ENCODE measurements at regions not wholly inside any gene's neighbourhood (a gene's known extent, or its start where the extent isn't known, plus 50 kb on each side); places are given as distances from the start of the nearest gene placed in this dataset.

GRCh38 chr15:38042707-38043445, 108.4 kb downstream of the TMCO5A start:
- in situ Hi-C loops (cut with MboI; ENCODE audit: low sequenced_read_pairs), result no loop called here

GRCh38 chr15:38046257-38047051, 112.0 kb downstream of the TMCO5A start:
- in situ Hi-C loops (cut with MboI; ENCODE audit: low sequenced_read_pairs), result no loop called here

GRCh38 chr15:38048001-38048455, 113.6 kb downstream of the TMCO5A start:
- in situ Hi-C loops (cut with MboI; ENCODE audit: low sequenced_read_pairs), result no loop called here

- in situ Hi-C loops (cut with MboI; ENCODE audit: low sequenced_read_pairs), result no loop called here
Observed at GRCh38 chr15:38049891-38050290, 115.5 kb downstream of the TMCO5A start.

- in situ Hi-C loops (cut with MboI; ENCODE audit: low sequenced_read_pairs), result no loop called here
Observed at GRCh38 chr15:38050529-38051448, 116.3 kb downstream of the TMCO5A start.

GRCh38 chr15:38053205-38053604, 118.8 kb downstream of the TMCO5A start:
- in situ Hi-C loops (cut with MboI; ENCODE audit: low sequenced_read_pairs), result no loop called here

- in situ Hi-C loops (cut with MboI; ENCODE audit: low sequenced_read_pairs), result no loop called here
Observed at GRCh38 chr15:38053776-38054175, 119.3 kb downstream of the TMCO5A start.

GRCh38 chr15:38054488-38054887, 120.0 kb downstream of the TMCO5A start:
- in situ Hi-C loops (cut with MboI; ENCODE audit: low sequenced_read_pairs), result no loop called here

GRCh38 chr15:38058596-38059075, 124.2 kb downstream of the TMCO5A start:
- in situ Hi-C loops (cut with MboI; ENCODE audit: low sequenced_read_pairs), result no loop called here

- in situ Hi-C loops (cut with MboI; ENCODE audit: low sequenced_read_pairs), result no loop called here
Observed at GRCh38 chr15:38059665-38060064, 125.2 kb downstream of the TMCO5A start.

GRCh38 chr15:38061856-38062649, 127.6 kb downstream of the TMCO5A start:
- in situ Hi-C loops (cut with MboI; ENCODE audit: low sequenced_read_pairs), result no loop called here

- in situ Hi-C loops (cut with MboI; ENCODE audit: low sequenced_read_pairs), result no loop called here
Observed at GRCh38 chr15:38062696-38063095, 128.3 kb downstream of the TMCO5A start.

GRCh38 chr15:38065721-38066345, 131.4 kb downstream of the TMCO5A start:
- in situ Hi-C loops (cut with MboI; ENCODE audit: low sequenced_read_pairs), result no loop called here

- in situ Hi-C loops (cut with MboI; ENCODE audit: low sequenced_read_pairs), result no loop called here
Observed at GRCh38 chr15:38066612-38067011, 132.2 kb downstream of the TMCO5A start.

GRCh38 chr15:38068626-38069391, 134.4 kb downstream of the TMCO5A start:
- in situ Hi-C loops (cut with MboI; ENCODE audit: low sequenced_read_pairs), result no loop called here

- in situ Hi-C loops (cut with MboI; ENCODE audit: low sequenced_read_pairs), result no loop called here
Observed at GRCh38 chr15:38069511-38070011, 135.1 kb downstream of the TMCO5A start.

- in situ Hi-C loops (cut with MboI; ENCODE audit: low sequenced_read_pairs), result no loop called here
Observed at GRCh38 chr15:38070778-38071177, 136.3 kb downstream of the TMCO5A start.

GRCh38 chr15:38071211-38071972, 137.0 kb downstream of the TMCO5A start:
- in situ Hi-C loops (cut with MboI; ENCODE audit: low sequenced_read_pairs), result no loop called here
